Endothelial cell of umbilical vein (primary cell): ENCODE measurements at regions not wholly inside any gene's neighbourhood (a gene's known extent, or its start where the extent isn't known, plus 50 kb on each side); places are given as distances from the start of the nearest gene placed in this dataset.

Source experiments
- BruUV-seq: library from RNA; stranded (reverse); fragments of 400-500 nt; replicated peaks from 2 replicates; lab custom pipeline; 2021; lab: Mats Ljungman, UMichigan
- CTCF ChIA-PET: fragments of 300-600, 350-600 bp; sonication (Branson Sonifier 250); formaldehyde crosslinking; loops from one replicate; lab custom pipeline; 2021; ENCODE audit warnings: antibody characterized with exemption, inconsistent platforms; lab: Charles Lee
- POLR2A ChIA-PET: fragments of 300-600, 350-600 bp; sonication (Branson Sonifier 250); formaldehyde crosslinking; loops from one replicate; lab custom pipeline; 2021; ENCODE audit warnings: antibody characterized with exemption, inconsistent platforms; lab: Charles Lee
- DNase-seq: peaks from one replicate; pipeline ENCODE4 v3.0.0-alpha.2; 2011; ENCODE audit warnings: low read depth, low spot score
- FAIRE-seq: peaks from 2 replicates; lab custom pipeline; 2011; peaks lifted over from hg19 to GRCh38; lab: Jason Lieb, UNC
- H2AFZ ChIP-seq: 2 replicates; pipeline ENCODE4 v1.6.0; 2012; ENCODE audit warnings: low read depth, low read length, control low read depth, inconsistent platforms
- H3K27ac ChIP-seq: 2 replicates; pipeline ENCODE4 v1.5.1; 2011; ENCODE audit warnings: low read depth, mild to moderate bottlenecking, control low read depth, low read length, moderate library complexity; ENCODE audit not compliant: insufficient read depth
- H3K27me3 ChIP-seq, 2 experiments: 2 replicates each; pipeline versions ENCODE4 v1.6.0 to v1.6.1; 2011; ENCODE audit warnings: low read length in 2 of 2, mixed read lengths in 1 of 2; ENCODE audit not compliant: control insufficient read depth in 2 of 2, insufficient read depth in 2 of 2
- H3K36me3 ChIP-seq, 2 experiments: 2 replicates in 1 of 2; 3 replicates in 1 of 2; pipeline ENCODE4 v1.5.1; 2011; ENCODE audit warnings: low read length in 2 of 2, mild to moderate bottlenecking in 1 of 2, moderate library complexity in 1 of 2; ENCODE audit not compliant: control insufficient read depth in 2 of 2, insufficient read depth in 2 of 2; ENCODE audit errors: extremely low read depth in 1 of 2
- H3K4me1 ChIP-seq: 3 replicates; pipeline ENCODE4 v1.5.1; 2011; ENCODE audit warnings: mild to moderate bottlenecking, low read length; ENCODE audit not compliant: control insufficient read depth, insufficient read depth; ENCODE audit errors: extremely low read depth
- H3K4me2 ChIP-seq: 2 replicates; pipeline ENCODE4 v1.6.1; 2011; ENCODE audit warnings: low read length, control low read depth, mixed read lengths; ENCODE audit not compliant: insufficient read depth
- H3K4me3 ChIP-seq, 3 experiments: fragments of 200-600 bp in 1 of 3; sonication (generic), shearing (Covaris generic) in 1 of 3; replicated peaks in 1 of 3; 2 replicates each; pipeline ENCODE4 v1.5.1; 2011 to 2016; ENCODE audit warnings: control low read depth in 3 of 3, low read length in 3 of 3, mild to moderate bottlenecking in 2 of 3, inconsistent platforms in 1 of 3, low read depth in 1 of 3, moderate library complexity in 1 of 3; ENCODE audit not compliant: insufficient read depth in 1 of 3
- H3K79me2 ChIP-seq: 2 replicates; pipeline ENCODE4 v1.6.0; 2012; ENCODE audit warnings: low read length, inconsistent platforms; ENCODE audit not compliant: control insufficient read depth, insufficient read depth
- H3K9ac ChIP-seq: replicated peaks from 2 replicates; pipeline ENCODE3; 2011; ENCODE audit warnings: low read length, control low read depth; ENCODE audit not compliant: insufficient read depth; ENCODE audit errors: extremely low read depth
- H3K9me1 ChIP-seq: replicated peaks from 3 replicates; pipeline ENCODE4 v1.6.0; 2011; ENCODE audit warnings: mild to moderate bottlenecking, low read length; ENCODE audit not compliant: control insufficient read depth, insufficient read depth; ENCODE audit errors: extremely low read depth
- H3K9me3 ChIP-seq: replicated peaks from 2 replicates; pipeline ENCODE4 v1.5.1; 2012; ENCODE audit warnings: low read length, inconsistent platforms; ENCODE audit not compliant: control insufficient read depth, insufficient read depth
- H4K20me1 ChIP-seq: replicated peaks from 2 replicates; pipeline ENCODE3; 2011; ENCODE audit warnings: mild to moderate bottlenecking, low read length; ENCODE audit not compliant: control insufficient read depth, insufficient read depth; ENCODE audit errors: extremely low read depth
- EZH2 ChIP-seq: IDR thresholded peaks from 2 replicates; pipeline ENCODE4 v1.6.1; 2012; ENCODE audit warnings: borderline replicate concordance, low read depth, mild to moderate bottlenecking, moderate library complexity, low read length, inconsistent platforms; ENCODE audit not compliant: severe bottlenecking
- FOS ChIP-seq: IDR thresholded peaks from 2 replicates; pipeline ENCODE4 v1.6.1; 2011; ENCODE audit warnings: mild to moderate bottlenecking, low read length, moderate library complexity, borderline replicate concordance; ENCODE audit not compliant: insufficient read depth
- GATA2 ChIP-seq: IDR thresholded peaks from 2 replicates; pipeline ENCODE4 v1.7.0; 2011; ENCODE audit warnings: low read depth, mild to moderate bottlenecking, moderate library complexity, mixed read lengths, low read length; ENCODE audit not compliant: insufficient read length, insufficient read depth
- JUN ChIP-seq: IDR thresholded peaks from 2 replicates; pipeline ENCODE4 v1.6.1; 2011; ENCODE audit warnings: borderline replicate concordance, low read depth; ENCODE audit not compliant: insufficient read length, insufficient read depth
- MAX ChIP-seq: IDR thresholded peaks from 2 replicates; pipeline ENCODE4 v1.6.1; 2011; ENCODE audit not compliant: insufficient read depth, insufficient read length
- MYC ChIP-seq: IDR thresholded peaks from one replicate; pipeline ENCODE4 v1.6.1; 2011; ENCODE audit warnings: mild to moderate bottlenecking, low read depth, low read length
- POLR2A ChIP-seq: IDR thresholded peaks from 2 replicates; pipeline ENCODE4 v1.6.1; 2012; ENCODE audit warnings: low read depth, mild to moderate bottlenecking, control low read depth, low read length
- POLR2AphosphoS5 ChIP-seq: IDR thresholded peaks from 2 replicates; pipeline ENCODE4 v1.6.1; 2012; ENCODE audit warnings: low read depth, mild to moderate bottlenecking, control low read depth, low read length, moderate library complexity; ENCODE audit not compliant: insufficient read depth
- dilution Hi-C: fragments of 300-500 bp; cut with MboI; formaldehyde crosslinking; loops from one replicate; pipeline ENCODE4 v1.15.0; 2019; ENCODE audit warnings: low sequenced_read_pairs; ENCODE audit not compliant: extremely low pct_ligation_motif_present
- intact Hi-C: fragments of 100-400 bp; cut with micrococcal nuclease; formaldehyde crosslinking; loops from one replicate; pipeline ENCODE4 v1.10.0; 2022
- TF ChIP-seq, protein P1 (sequence below), 2 donors: IDR thresholded peaks; 1 replicate in 1 of 2; 2 replicates in 1 of 2; pipeline ENCODE4 v1.5.1; 2011; ENCODE audit warnings: low read length in 2 of 2, mild to moderate bottlenecking in 2 of 2, moderate library complexity in 2 of 2, control low read depth in 1 of 2, inconsistent platforms in 1 of 2, low read depth in 1 of 2; ENCODE audit not compliant: insufficient read depth in 1 of 2; ENCODE audit errors: extremely low read depth in 1 of 2

DNA sequence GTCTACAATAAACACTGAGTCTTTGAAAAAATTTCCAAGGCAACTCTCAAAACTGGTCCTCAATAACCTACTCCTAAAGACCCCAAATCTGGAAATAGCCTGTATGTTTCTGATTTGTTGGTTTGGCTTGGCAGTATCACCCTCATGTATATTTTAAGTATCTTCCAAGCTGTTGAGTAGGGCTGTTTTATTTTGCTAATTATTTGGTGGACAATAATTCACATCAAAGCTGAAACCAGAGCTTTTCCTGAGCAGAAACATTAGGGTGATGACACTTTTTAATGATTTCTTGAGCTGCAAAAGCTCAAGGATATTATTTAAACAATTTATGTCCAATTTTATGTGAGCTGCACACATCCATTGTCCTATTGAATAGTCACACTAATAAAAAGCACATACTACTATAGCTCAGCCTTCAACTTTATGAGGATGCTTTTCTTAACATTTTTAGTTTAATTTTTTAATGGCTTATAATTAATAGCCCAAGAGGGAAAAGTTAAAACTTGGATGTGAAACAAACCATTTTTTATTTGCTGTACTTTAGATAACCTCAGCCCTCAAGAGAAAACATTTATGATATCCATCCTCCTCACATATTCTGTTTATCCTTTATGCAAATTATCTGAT, 393.1 kb downstream of the TAF11L14 start:
- Histone ChIP-seq H3K9ac (no peak overlapping the region), H3K9me3 (no peaks in the 10 kb centered on the region), H3K27ac (no peak overlapping the region), H3K4me1 (no peaks in the 10 kb centered on the region), H3K4me3 (no peak overlapping the region), H2AFZ (no peak overlapping the region), H3K79me2 (no peaks in the 10 kb centered on the region), H4K20me1 (no peaks in the 10 kb centered on the region), H3K9me1 (no peaks in the 10 kb centered on the region), H3K27me3 (no peaks in the 10 kb centered on the region), H3K4me2 (no peak overlapping the region), H3K36me3 (no peaks in the 10 kb centered on the region)
- TF ChIP-seq GATA2 (no peak), MAX (no peak), POLR2A (no peak), EZH2 (no peak), FOS (no peak), MYC (no peak), JUN (no peak), POLR2AphosphoS5 (no peak)
- TF ChIP-seq, protein P1, sequence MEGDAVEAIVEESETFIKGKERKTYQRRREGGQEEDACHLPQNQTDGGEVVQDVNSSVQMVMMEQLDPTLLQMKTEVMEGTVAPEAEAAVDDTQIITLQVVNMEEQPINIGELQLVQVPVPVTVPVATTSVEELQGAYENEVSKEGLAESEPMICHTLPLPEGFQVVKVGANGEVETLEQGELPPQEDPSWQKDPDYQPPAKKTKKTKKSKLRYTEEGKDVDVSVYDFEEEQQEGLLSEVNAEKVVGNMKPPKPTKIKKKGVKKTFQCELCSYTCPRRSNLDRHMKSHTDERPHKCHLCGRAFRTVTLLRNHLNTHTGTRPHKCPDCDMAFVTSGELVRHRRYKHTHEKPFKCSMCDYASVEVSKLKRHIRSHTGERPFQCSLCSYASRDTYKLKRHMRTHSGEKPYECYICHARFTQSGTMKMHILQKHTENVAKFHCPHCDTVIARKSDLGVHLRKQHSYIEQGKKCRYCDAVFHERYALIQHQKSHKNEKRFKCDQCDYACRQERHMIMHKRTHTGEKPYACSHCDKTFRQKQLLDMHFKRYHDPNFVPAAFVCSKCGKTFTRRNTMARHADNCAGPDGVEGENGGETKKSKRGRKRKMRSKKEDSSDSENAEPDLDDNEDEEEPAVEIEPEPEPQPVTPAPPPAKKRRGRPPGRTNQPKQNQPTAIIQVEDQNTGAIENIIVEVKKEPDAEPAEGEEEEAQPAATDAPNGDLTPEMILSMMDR (IDR thresholded peaks at IDR 0.05; ENCODE audit: extremely low read depth in 1 of 2, insufficient read depth in 1 of 2, low read depth in 1 of 2, low read length in 2 of 2) = no peak
- no peak for DNase-seq
- intact Hi-C loops (no loop called here), dilution Hi-C loops (no loop called here)
- ChIA-PET POLR2A (no interaction called here), CTCF (no interaction called here)
- no TSS peak for BruUV-seq
- no peak for FAIRE-seq
